Umbilical cord (tissue), 1 donor: ENCODE measurements at regions not wholly inside any gene's neighbourhood (a gene's known extent, or its start where the extent isn't known, plus 50 kb on each side); places are given as distances from the start of the nearest gene placed in this dataset.
"Not testable (repeated sequence)": the region's sequence is repeated elsewhere in the genome, so short reads cannot be mapped to it uniquely, and the experiment has no call there.

Experiments used
- DNase-seq: peaks from one replicate; pipeline ENCODE4 v3.0.0-alpha.2; 2015; ENCODE audit warnings: low spot score

DNA sequence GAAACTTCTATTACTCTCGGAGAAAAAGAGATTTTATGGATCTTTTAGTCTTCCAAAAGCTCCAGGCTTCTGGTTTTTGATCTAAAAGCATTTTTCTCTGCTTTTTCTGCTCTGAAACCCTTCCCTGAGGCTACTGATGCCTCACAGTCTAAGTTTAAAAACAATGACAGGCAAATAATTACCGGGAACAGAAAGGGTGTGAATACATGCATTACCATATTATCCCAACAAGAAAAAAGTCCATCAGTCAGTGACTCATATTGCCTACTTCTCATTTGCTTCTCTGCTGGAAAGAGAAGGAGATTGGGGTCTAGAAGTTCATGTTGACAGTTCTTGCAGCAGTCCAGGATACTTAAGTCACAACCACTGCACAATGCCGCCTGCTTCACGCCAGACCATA lies 482.9 kb upstream of the C16orf82 start:
- DNase-seq: no peak

DNA sequence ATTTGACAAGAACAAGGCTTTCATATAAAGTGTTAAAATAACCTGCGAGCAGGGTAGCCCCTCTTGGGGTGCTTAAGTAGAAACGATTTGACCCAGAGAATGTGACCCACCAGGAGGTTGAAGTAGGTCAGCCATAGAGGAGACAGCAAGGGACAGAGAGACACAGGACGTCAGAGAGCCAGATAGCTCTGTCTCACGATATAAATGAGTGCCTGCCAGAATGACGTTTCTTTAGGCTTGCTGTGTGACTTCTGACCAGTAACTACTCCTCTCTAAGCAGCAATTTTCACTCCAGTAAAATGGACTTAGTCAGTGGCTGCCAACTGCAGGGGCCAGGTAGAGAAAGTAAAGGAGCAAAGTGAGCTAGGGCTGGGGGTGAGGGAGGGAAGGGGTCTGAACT lies 473.0 kb upstream of the C16orf82 start:
- DNase-seq: no peak

DNA sequence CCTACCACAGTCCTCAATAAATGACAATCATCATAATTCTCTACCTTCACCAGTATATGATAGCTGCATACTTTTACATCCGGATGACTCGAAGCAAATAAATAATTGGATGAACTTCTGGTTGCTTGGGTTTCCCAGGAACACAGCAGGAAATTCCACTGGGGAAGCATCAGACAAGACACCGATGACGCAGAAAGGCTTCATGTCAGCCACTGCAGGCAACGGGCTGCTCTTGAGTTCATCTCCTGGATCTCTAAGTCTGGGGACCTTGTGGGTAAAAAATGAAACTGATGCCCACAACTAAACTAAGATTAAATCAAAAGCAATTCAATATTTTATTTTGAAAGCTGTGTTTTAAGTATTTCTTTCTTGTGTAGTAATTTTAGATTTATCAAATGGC lies 472.1 kb upstream of the C16orf82 start:
- DNase-seq: peak; percentile 46

DNA sequence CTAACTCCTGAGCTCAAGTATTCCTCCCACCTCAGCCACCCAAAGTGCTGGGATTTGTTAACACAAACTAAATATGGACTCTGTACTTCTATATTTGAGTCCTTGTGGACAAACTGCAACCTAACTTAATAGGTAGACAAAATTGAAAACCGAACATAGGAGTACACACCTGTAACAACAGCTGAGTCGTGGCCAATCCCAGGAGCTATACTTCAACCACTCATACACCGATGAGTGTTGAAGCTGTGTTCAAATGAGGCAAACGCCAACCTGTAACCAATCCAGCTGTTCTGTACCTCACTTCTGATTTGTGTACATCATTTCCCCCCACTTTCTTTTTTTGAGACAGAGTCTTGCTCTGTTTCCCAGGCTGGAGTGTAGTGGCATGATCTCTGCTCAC lies 471.5 kb upstream of the C16orf82 start:
- DNase-seq: no peak

DNA sequence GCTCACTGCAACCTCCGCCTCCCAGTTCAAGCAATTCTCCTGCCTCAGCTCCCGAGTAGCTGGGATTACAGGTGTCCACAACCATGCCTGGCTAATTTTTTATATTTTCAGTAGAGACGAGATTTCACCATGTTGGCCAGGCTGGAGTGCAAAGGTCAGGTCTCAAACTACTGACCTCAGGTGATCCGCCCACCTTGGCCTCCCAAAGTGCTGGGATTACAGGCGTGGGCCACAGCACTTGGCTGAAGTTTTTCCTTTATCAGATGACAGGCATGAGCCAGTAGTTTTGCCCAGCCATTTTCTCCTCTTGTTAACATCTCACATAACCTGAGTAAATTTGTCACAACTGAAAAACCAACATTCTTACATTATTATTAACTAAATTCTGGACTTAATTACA lies 470.7 kb upstream of the C16orf82 start:
- not testable (repeated sequence) for DNase-seq

DNA sequence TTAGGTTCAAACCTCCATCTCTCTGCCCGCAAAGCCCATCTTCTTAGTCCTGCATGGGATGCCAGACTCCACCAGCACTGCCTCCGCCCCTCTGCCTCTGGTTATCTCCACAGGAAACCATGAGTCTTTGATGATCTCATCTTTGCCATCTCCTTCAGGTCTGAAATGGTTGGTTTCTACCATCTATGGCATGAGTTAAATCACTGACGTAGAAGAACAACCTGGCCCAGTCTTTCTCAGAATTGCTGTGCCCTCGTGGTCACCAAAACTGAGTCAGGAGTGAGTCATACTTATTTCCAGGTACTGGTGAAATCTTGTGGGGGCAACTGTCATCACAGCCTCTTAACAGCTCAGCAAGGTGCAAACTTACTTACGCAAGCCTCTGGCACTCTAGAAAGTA lies 468.7 kb upstream of the C16orf82 start:
- no peak for DNase-seq

DNA sequence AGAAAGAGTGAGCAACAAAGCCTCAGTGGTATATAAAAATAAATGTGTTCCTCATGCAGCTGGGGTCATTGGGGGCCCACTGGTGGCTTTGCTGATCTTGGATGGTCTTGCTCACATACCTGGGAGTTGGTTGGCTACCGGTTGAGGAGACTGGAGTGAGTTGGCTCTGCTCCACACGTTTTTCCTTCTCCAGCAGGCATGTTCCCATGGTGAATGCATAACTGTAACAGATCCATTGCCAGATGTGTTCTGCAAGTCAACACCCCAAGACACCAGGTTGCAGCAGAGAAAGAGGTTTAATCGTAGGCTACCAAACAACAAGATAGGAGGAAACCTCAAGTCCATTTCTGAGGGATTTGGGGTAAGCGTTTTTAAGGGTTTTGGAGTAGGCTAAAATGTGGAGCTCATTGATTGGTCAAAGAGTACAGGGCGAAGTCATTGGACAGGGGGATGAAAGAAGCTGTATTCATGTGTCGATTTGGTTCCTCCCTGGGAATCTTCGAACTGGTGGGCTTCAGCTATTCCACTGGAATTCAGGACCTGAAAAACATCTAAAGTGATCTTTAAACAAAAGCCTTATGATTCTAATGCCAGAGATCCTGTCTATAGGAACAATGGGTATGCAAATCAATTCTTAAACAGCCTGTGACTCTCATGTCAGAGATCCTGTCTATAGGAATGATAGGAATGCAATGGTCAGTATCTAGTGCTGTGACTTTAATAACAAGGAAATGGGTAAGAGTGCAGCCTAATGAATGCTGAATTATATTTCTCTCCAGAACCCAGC lies 467.5 kb upstream of the C16orf82 start:
- DNase-seq: no peak

DNA sequence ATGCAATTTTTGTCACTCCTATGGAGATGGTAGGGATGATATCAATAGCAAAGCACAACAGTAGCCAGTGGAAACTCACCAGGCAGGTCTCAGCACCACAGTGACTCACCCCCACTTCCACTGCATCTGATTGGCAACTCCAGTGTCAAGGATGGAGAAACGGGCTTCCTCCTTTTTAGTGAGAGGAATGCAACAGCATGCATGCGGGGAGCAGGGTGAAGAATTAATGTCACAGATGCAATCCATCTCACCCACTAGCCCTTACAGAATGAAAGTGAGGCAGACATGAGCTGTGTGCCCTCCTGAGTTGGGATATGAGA lies 467.0 kb upstream of the C16orf82 start:
- no peak for DNase-seq

DNA sequence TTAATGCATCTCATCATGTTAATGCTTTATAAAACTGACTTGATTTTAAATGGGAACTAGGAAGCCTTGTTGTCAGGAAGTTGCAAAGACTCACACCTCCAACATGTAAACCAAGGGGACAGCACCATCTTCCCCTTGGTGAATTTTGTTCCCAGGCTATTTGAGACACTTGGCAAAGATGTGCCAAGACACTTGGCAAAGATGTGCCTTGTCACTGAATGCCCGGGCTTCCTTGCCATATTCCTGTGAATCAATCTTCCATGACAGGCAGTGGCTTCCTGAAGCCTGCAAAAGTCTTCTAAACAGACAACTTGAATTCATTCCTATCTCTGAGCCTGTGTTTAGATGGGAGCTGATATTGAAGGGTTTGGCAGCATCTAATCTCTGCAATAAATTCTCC lies 465.4 kb upstream of the C16orf82 start:
- DNase-seq: no peak

DNA sequence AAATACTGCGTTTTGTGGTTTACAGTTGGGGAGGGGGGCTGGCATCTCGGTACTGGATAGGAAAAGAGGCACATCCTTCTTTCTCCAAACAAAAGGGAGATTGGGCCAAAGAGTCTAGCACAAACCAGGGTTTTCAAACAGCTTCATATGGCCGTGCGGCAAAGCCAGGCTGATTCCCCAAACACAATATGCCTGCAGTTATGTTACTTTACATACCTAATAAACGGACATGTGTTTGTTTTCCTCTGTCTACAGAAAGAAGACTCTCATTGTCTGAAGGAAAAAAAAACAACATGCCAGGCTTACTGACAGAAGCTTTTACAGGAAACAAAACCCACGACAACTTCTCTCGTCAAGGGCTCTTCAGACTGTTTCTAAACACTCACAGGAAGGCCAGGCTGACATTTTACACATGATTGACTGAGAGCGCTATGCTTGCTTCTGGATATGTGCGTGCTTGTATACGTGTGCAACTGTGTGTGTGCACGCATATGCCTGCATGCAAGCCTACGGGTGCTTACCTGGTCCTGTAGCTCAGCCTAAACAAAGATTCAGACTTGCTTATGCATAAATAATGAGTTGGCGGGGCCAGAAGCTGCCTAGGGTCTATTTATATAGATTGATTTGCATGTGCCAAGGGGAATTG lies 461.0 kb upstream of the C16orf82 start:
- DNase-seq: no peak

DNA sequence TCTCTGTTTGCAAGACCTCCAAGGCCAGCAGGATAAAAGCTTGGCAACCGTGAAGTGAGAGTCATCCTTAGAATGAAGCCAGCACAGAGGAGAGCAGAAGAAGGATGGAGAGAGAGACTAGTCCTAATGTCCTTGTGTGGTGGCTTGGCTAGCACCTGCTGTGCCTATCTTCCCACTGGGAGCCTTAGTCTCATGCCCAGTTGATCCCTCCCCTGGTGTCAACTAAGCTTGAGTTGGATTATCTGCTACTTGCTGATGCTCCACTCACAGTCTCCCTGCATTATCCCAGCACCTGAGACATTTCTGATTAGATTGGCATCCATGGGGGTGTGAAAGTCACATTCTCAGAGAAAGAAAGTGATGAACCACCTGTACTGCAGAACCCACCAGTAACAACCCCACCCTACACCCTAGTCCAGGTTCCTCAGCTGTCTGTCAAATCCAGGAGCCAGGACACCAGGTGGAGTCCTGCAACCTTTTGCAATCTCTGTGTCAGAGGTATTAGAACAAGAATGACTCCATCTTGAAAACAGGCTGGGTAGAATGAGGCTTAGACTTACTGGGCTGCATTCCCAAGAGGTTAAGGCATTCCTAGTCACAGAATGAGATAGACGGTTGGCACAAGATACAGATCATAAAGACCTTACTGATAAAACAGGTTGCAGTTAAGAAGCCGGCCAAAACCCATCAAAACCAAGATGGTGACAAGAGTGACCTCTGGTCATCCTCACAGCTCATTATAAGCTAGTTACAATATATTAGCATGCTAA lies 460.2 kb upstream of the C16orf82 start:
- DNase-seq: no peak

DNA sequence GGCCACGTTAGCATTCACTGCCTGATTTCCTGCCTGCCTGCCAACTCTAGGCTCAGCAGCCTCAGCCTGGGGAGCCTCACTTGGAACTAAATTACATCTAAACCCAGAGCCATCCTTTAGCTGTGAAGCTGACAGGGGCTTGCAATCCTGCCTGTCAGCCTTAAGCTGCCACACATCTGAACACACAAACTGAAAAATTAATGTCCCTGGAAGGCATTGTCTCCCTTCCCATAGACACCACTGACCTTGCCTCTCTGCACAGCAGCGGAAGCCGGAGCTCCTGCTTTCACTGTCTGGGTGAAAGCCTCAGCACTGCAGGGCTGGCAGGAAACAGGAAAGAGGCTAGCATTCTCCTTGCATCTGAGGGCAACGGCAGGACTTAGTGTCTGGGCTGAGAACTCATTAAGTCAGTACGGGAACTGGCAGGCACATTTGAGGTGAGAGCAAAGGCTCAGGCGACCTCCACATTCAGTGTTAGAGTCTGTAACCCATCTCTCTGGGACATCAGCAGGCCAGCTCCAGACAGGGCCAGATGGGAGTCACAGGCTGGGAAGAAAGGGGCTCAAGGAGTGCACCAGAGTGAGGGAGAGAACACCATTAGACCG lies 452.4 kb upstream of the C16orf82 start:
- DNase-seq: peak; percentile 32

DNA sequence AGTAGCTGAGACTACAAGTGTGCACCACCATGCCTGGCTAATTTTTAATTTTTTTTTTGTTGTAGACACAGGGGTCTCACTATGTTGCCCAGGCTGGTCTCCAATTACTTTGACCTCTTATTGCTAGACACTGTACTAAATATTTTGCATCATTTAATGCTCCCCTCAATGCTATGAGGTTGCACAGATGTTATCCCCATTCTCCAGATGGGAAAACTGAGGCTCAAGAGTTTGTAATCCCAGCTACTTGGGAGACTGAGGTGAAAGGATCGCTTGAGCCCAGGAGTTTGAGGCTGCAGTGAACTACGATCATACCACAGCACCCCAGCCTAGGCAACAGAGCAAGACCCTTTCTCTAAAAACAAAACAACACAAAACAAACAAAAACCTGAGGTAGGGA lies 443.3 kb upstream of the C16orf82 start:
- DNase-seq: no peak

DNA sequence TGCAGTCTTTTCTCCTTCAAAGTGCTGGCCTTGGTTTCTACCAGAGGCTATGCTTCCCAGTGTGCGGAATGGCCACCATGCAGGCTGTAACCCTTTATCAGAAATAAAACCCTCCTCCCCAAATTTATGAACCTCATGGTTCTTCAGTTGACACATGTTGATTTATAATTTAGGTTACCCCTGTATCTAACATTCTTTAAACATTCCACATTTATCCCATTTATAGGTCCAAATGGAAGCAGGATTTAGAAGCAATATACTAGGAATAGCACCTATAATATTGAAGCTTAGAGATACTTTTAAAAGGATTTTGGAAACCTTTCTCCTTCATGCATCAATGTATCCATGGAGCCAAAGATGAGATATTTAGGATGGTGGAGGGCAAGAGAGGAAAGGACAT lies 438.8 kb upstream of the C16orf82 start:
- no peak for DNase-seq

DNA sequence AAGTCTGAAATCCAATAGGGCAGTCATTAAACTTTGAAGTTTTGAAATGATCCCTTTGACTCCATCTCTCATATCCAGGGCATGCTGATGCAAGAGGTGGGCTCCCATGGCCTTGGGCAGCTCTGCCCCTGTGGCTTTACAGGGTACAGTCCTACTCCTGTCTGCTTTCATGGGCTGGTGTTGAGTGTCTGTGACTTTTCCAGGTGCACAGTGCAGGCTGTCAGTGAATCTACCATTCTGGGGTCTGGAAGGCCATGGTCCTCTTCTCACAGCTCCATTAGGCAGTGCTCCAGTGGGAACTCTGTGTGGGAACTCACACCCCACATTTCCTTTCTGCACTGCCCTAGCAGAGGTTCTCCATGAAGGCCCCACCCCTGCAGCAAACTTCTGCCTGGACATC lies 435.4 kb upstream of the C16orf82 start:
- DNase-seq: not testable (repeated sequence)

DNA sequence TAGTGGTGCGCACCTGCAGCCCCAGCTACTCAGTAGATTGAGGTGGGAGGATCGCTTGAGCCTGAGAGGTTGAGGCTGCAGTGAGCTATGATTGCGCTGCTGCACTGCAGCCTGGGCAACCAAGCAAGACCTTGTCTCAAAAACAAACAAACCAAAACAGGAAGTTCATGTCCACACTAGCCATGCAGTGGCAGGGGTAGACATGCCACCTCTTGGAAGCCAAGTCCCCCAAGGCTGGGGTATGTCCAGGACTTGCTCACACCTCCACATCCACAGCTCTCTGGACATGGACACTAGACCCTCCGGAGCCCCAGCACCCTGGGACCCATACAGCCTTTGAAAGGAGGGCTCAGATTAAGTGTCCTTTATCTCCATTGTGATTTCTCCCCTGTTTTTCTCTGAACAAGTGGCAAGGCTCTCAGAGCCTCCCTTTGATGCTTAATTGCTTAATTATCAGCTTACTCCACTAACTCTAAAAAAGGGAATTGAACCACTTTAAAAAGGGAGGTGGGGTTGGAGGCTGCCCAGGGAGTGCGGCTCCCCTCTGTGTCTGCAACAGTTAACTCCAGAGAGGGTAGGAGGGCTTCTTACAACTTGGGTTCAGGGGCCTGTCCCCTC lies 424.6 kb upstream of the C16orf82 start:
- DNase-seq: no peak

DNA sequence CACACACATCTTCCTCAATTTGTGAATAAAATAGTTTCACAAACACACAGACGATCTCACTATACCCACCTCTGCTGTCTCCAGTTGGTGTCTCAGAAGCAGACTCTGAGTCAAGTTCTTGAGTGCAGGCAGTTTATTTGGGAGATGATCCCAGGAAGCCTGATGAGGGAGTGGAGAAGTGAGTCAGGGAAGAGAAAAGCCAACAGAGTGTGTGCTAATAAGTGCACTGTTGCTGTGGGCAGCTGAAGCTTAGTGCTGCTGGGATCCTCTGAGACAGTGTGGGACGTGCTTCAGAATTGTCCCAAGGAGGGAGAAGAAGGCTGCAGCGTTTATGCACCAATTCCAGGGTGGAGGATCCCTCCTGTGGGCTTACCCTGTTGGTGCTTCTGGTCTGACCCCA lies 423.2 kb upstream of the C16orf82 start:
- DNase-seq: peak; percentile 40

DNA sequence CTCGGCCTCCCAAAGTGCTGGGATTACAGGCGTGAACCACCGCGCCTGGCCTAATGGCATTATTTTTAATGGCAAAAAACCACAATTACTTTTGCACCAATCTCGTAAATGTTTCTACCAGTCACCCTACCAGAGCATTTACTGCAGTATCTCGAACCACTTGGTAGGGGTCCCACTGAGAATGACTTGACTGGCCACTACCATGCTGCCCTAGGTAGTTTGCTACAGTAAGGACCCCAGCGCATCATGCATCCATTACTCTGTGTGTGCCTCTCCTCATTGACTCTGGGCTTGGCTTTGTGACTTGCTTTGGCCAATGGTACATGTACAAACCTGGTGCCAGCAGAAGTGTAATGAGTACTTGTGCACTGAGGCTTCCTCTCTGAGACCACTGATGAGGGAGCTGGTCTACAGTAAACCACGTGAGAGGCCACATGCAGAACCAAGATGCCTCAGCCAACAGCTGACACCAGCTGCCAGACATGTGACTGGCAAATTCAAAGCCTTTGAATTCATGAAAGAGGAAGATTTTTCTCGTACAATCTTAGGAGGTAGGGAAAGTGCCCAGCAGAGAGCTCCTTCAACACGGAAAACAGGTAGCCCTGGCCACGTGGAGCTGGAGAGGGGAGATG lies 421.7 kb upstream of the C16orf82 start:
- no peak for DNase-seq

DNA sequence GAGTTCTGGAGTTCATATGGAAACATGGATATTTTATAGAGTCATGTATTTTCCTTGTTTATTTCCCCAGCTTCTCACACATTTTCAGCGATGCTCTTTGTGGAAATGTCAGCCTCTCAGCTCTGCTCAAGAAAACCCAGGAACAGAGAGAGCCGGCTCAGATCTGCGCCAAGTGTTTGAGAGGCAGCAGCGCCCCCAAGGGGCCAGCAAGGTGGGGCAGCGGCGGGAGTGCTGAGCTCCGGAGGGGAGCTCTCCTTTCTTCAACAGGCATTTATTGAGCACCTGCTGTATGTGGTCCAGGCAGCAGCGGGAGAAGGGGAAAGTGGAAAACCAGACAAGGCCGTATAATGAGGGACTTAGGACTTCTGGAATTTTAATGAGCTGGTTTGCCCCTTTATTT lies 421.1 kb upstream of the C16orf82 start:
- peak; percentile 13 for DNase-seq

DNA sequence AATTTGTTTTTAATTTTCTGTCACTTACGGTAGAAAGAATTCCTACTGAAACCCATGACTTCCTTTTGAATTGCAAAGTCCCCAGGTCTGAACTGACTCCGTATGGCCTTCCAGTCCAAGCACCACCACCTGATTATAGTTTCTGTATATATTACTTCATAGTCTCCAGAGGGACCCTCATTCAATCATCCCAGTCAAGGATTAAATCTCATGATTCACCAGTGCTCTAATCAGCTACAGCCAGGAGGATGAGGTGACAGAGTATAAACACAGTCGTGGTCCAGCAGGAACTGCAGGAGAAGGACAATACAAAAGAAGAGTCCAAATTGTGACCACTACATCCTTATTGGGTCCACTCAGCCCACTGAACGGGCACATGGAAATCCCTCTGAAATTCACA lies 418.9 kb upstream of the C16orf82 start:
- DNase-seq: no peak

DNA sequence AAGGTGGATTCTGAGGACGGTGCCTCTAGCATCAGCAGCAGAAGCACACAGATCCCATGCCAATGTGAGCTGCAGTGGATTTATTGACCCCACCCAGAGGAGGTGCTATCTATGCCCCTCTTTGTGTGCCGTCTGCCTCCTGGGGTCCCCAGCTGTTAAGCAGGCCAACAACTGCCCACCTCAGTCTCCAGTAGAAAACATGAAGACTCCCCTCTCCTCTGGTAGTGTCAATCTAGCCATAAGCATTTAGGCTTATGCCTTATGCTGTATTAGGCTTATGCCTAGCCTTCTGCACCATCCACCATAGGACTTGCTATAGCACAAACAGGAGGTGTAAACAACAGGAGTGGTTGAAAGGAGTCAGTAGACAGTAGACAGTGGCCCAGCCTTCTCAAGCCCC lies 417.9 kb upstream of the C16orf82 start:
- no peak for DNase-seq
